ENCODE measurements at regions not wholly inside any gene's neighbourhood (a gene's known extent, or its start where the extent isn't known, plus 50 kb on each side); places are given as distances from the start of the nearest gene placed in this dataset.

- TF ChIP-seq, protein P1, sequence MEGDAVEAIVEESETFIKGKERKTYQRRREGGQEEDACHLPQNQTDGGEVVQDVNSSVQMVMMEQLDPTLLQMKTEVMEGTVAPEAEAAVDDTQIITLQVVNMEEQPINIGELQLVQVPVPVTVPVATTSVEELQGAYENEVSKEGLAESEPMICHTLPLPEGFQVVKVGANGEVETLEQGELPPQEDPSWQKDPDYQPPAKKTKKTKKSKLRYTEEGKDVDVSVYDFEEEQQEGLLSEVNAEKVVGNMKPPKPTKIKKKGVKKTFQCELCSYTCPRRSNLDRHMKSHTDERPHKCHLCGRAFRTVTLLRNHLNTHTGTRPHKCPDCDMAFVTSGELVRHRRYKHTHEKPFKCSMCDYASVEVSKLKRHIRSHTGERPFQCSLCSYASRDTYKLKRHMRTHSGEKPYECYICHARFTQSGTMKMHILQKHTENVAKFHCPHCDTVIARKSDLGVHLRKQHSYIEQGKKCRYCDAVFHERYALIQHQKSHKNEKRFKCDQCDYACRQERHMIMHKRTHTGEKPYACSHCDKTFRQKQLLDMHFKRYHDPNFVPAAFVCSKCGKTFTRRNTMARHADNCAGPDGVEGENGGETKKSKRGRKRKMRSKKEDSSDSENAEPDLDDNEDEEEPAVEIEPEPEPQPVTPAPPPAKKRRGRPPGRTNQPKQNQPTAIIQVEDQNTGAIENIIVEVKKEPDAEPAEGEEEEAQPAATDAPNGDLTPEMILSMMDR (IDR thresholded peaks at IDR 0.05; ENCODE audit: control extremely low read depth in 1 of 3, insufficient read depth in 1 of 3, low read depth in 1 of 3, low read length in 3 of 3) = no peak
- TF ChIP-seq KDM1A (IDR thresholded peaks at IDR 0.05; ENCODE audit: borderline replicate concordance, low read length) = no peak
- TF ChIP-seq SAP30 (IDR thresholded peaks at IDR 0.05; ENCODE audit: insufficient read depth, insufficient replicate concordance, low read length) = no peak
- no peak for TF ChIP-seq CEBPB (IDR thresholded peaks at IDR 0.05; ENCODE audit: low read depth, low read length)
- TF ChIP-seq POLR2A (IDR thresholded peaks at IDR 0.05; ENCODE audit: control extremely low read depth in 1 of 2, low read depth in 2 of 2, low read length in 2 of 2) = no peak
- no peak for TF ChIP-seq PHF8 (conservative IDR thresholded peaks at IDR 0.05; ENCODE audit: low read depth, low read length)
- no peak for TF ChIP-seq TBP (IDR thresholded peaks at IDR 0.05; ENCODE audit: low read depth, low read length)
- TF ChIP-seq, protein P2, sequence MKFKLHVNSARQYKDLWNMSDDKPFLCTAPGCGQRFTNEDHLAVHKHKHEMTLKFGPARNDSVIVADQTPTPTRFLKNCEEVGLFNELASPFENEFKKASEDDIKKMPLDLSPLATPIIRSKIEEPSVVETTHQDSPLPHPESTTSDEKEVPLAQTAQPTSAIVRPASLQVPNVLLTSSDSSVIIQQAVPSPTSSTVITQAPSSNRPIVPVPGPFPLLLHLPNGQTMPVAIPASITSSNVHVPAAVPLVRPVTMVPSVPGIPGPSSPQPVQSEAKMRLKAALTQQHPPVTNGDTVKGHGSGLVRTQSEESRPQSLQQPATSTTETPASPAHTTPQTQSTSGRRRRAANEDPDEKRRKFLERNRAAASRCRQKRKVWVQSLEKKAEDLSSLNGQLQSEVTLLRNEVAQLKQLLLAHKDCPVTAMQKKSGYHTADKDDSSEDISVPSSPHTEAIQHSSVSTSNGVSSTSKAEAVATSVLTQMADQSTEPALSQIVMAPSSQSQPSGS (IDR thresholded peaks at IDR 0.05; ENCODE audit: low read length) = no peak
- no peak for TF ChIP-seq CTBP2 (IDR thresholded peaks at IDR 0.05; ENCODE audit: borderline replicate concordance, insufficient read depth, insufficient read length, low read length)
- TF ChIP-seq HDAC6 (IDR thresholded peaks at IDR 0.05; ENCODE audit: low read depth, low read length) = no peak
- H4K8ac ChIP-seq (ENCODE audit: extremely low read depth, insufficient read depth, low read length) = no peak overlapping the region
- no peak overlapping the region for H2BK15ac ChIP-seq (ENCODE audit: low read length)
- ChIA-PET CTCF (ENCODE audit: partially characterized antibody) (interaction anchor here (0.7 to 1.4 kb wide), 3 partner anchors 49 to 260 kb away, joined by 3 to 4 read pairs (median 3); no protein-coding TSS in a partner anchor), POLR2A (ENCODE audit: partially characterized antibody) (no interaction called here)
- no peak overlapping the region for H4K91ac ChIP-seq (replicated peaks; ENCODE audit: insufficient read length, low read length)
- no peak overlapping the region for H2BK5ac ChIP-seq (ENCODE audit: low read depth, low read length)
- no peak for DNase-seq (ENCODE audit: low read depth in 1 of 2, low spot score in 2 of 2)
- no peaks in the 10 kb centered on the region for H3K23me2 ChIP-seq (ENCODE audit: low read depth, low read length)
- no peak overlapping the region for H3K4ac ChIP-seq (replicated peaks; ENCODE audit: insufficient read length, low read depth, low read length)
- no peaks in the 10 kb centered on the region for H3K27me3 ChIP-seq (replicated peaks in 1 of 4; ENCODE audit: control insufficient read depth in 3 of 4, extremely low read depth in 1 of 4, insufficient read depth in 3 of 4, low read length in 3 of 4)
- no peaks in the 10 kb centered on the region for H4K20me1 ChIP-seq (replicated peaks in 1 of 2; ENCODE audit: control insufficient read depth in 1 of 2, insufficient read depth in 2 of 2, low read length in 2 of 2)
- no peak overlapping the region for H2BK12ac ChIP-seq (ENCODE audit: low read depth, low read length)
- no peak overlapping the region for H3K9ac ChIP-seq (replicated peaks in 1 of 4; ENCODE audit: extremely low read depth in 1 of 4, low read depth in 3 of 4, low read length in 3 of 4)
- H3K4me1 ChIP-seq (replicated peaks in 1 of 4; ENCODE audit: control insufficient read depth in 3 of 4, insufficient read depth in 4 of 4, low read length in 3 of 4) = no peaks in the 10 kb centered on the region
- 72% methylated on average over 2 of the region's 2 CpGs; no CpG with 5 or more reads in 1 of the 2 experiments for WGBS, 2 experiments (ENCODE audit: extremely low coverage in 1 of 2, insufficient coverage in 1 of 2, insufficient read length in 1 of 2, insufficient replicate concordance in 2 of 2, low coverage in 1 of 2, low lambda C conversion rate in 2 of 2, missing lambda C conversion rate in 1 of 2)
- H3K18ac ChIP-seq (ENCODE audit: extremely low read depth, low read length) = no peak overlapping the region
- H3K4me2 ChIP-seq (ENCODE audit: insufficient read depth in 1 of 2, low read depth in 2 of 2, low read length in 2 of 2) = no peak overlapping the region
- H2AK5ac ChIP-seq (ENCODE audit: low read depth, low read length) = no peak overlapping the region
- H2BK20ac ChIP-seq (ENCODE audit: low read length) = no peak overlapping the region
- no peak overlapping the region for H2AFZ ChIP-seq (ENCODE audit: low read length)
- no peak for FAIRE-seq
- no peaks in the 10 kb centered on the region for H3K79me1 ChIP-seq (ENCODE audit: low read depth, low read length)
- no peak overlapping the region for H4K5ac ChIP-seq (ENCODE audit: insufficient read length, low read depth, low read length)
- H3K79me2 ChIP-seq (ENCODE audit: control insufficient read depth in 1 of 2, insufficient read depth in 2 of 2, low read length in 2 of 2) = no peaks in the 10 kb centered on the region
- no peak overlapping the region for H3K56ac ChIP-seq (replicated peaks; ENCODE audit: insufficient read length, low read depth, low read length)
- no peaks in the 10 kb centered on the region for H3K9me3 ChIP-seq (ENCODE audit: insufficient read depth in 2 of 2, low read depth in 1 of 2, low read length in 1 of 2)
- no peak overlapping the region for H3K4me3 ChIP-seq (ENCODE audit: extremely low read depth in 1 of 4, insufficient read depth in 2 of 4, low read depth in 3 of 4, low read length in 4 of 4)
- no peaks in the 10 kb centered on the region for H3K36me3 ChIP-seq (ENCODE audit: control insufficient read depth in 2 of 4, insufficient read depth in 4 of 4, low read length in 3 of 4)
- H3K27ac ChIP-seq (ENCODE audit: low read depth, low read length) = no peak overlapping the region
- no peak overlapping the region for H3K14ac ChIP-seq (ENCODE audit: insufficient read length)
- H2BK120ac ChIP-seq (replicated peaks; ENCODE audit: low read depth, low read length) = no peak overlapping the region
- no peak overlapping the region for H3K23ac ChIP-seq (ENCODE audit: insufficient read length)
Observed at GRCh38 chr3:26229801-26230200, 392.8 kb upstream of the LRRC3B start.
